ENCODE measurements at regions not wholly inside any gene's neighbourhood (a gene's known extent, or its start where the extent isn't known, plus 50 kb on each side); places are given as distances from the start of the nearest gene placed in this dataset.
A peak's percentile ranks its signal among the peaks of the same experiment; 100 is the strongest.

GRCh38 chr5:110251366-110251765, 475.1 kb downstream of the TMEM232 start:
- Histone ChIP-seq H3F3A (ENCODE audit: insufficient read depth, low read length) (no peaks in the 10 kb centered on the region), H3K27ac (ENCODE audit: low read depth, low read length, poor library complexity, severe bottlenecking) (peak overlapping the region; percentile 18)
- no peak for TF ChIP-seq EZH2 (IDR thresholded peaks at IDR 0.05; ENCODE audit: borderline replicate concordance, low read length)
- TF ChIP-seq, protein P1, sequence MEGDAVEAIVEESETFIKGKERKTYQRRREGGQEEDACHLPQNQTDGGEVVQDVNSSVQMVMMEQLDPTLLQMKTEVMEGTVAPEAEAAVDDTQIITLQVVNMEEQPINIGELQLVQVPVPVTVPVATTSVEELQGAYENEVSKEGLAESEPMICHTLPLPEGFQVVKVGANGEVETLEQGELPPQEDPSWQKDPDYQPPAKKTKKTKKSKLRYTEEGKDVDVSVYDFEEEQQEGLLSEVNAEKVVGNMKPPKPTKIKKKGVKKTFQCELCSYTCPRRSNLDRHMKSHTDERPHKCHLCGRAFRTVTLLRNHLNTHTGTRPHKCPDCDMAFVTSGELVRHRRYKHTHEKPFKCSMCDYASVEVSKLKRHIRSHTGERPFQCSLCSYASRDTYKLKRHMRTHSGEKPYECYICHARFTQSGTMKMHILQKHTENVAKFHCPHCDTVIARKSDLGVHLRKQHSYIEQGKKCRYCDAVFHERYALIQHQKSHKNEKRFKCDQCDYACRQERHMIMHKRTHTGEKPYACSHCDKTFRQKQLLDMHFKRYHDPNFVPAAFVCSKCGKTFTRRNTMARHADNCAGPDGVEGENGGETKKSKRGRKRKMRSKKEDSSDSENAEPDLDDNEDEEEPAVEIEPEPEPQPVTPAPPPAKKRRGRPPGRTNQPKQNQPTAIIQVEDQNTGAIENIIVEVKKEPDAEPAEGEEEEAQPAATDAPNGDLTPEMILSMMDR (IDR thresholded peaks at IDR 0.05; ENCODE audit: low read length) = no peak

GRCh38 chr5:110255194-110255593, 471.3 kb downstream of the TMEM232 start:
- Histone ChIP-seq H3F3A (ENCODE audit: insufficient read depth, low read length) (no peaks in the 10 kb centered on the region), H3K4me2 (ENCODE audit: low read length) (no peak overlapping the region), H3K4me3 (ENCODE audit: low read depth, low read length, poor library complexity, severe bottlenecking) (no peak overlapping the region), H4K20me1 (ENCODE audit: insufficient read depth, low read length) (no peaks in the 10 kb centered on the region), H3K9me3 (ENCODE audit: low read length) (no peaks in the 10 kb centered on the region), H3K27me3 (ENCODE audit: insufficient read depth, low read length) (no peaks in the 10 kb centered on the region), H3K4me1 (ENCODE audit: insufficient read depth, low read length, severe bottlenecking) (peaks cover 35% of the 10 kb centered on the region), H2AFZ (ENCODE audit: low read length) (no peak overlapping the region), H3K9ac (ENCODE audit: low read length) (no peak overlapping the region), H3K27ac (ENCODE audit: low read depth, low read length, poor library complexity, severe bottlenecking) (no peak overlapping the region), H3K9me2 (ENCODE audit: low read depth, low read length) (no peaks in the 10 kb centered on the region), H3K36me3 (ENCODE audit: insufficient read depth, low read length) (no peaks in the 10 kb centered on the region; the same call in 1 of the 2 replicates), H3K79me2 (ENCODE audit: insufficient read depth, low read length) (no peaks in the 10 kb centered on the region)
- TF ChIP-seq, protein P1 (IDR thresholded peaks at IDR 0.05; ENCODE audit: low read length) = no peak
- TF ChIP-seq EZH2 (IDR thresholded peaks at IDR 0.05; ENCODE audit: borderline replicate concordance, low read length) = no peak

More at GRCh38 chr5:110251366-110251765, 475.1 kb downstream of the TMEM232 start:
- no peaks in the 10 kb centered on the region; the same call in 1 of the 2 replicates for H3K36me3 ChIP-seq (ENCODE audit: insufficient read depth, low read length)
- no peaks in the 10 kb centered on the region for H4K20me1 ChIP-seq (ENCODE audit: insufficient read depth, low read length)
- H3K79me2 ChIP-seq (ENCODE audit: insufficient read depth, low read length) = no peaks in the 10 kb centered on the region
- H3K27me3 ChIP-seq (ENCODE audit: insufficient read depth, low read length) = no peaks in the 10 kb centered on the region
- no peaks in the 10 kb centered on the region for H3K9me2 ChIP-seq (ENCODE audit: low read depth, low read length)
- H3K4me1 ChIP-seq (ENCODE audit: insufficient read depth, low read length, severe bottlenecking) = peaks cover 17% of the 10 kb centered on the region
- H2AFZ ChIP-seq (ENCODE audit: low read length) = no peak overlapping the region
- H3K4me2 ChIP-seq (ENCODE audit: low read length) = no peak overlapping the region
- no peak overlapping the region for H3K9ac ChIP-seq (ENCODE audit: low read length)
- H3K4me3 ChIP-seq (ENCODE audit: low read depth, low read length, poor library complexity, severe bottlenecking) = no peak overlapping the region
- H3K9me3 ChIP-seq (ENCODE audit: low read length) = no peaks in the 10 kb centered on the region

GRCh38 chr5:110256298-110256697, 470.2 kb downstream of the TMEM232 start:
- Histone ChIP-seq H3K9me2 (ENCODE audit: low read depth, low read length) (no peaks in the 10 kb centered on the region), H3K9ac (ENCODE audit: low read length) (no peak overlapping the region), H3F3A (ENCODE audit: insufficient read depth, low read length) (no peaks in the 10 kb centered on the region), H3K9me3 (ENCODE audit: low read length) (no peaks in the 10 kb centered on the region), H2AFZ (ENCODE audit: low read length) (no peak overlapping the region), H3K27ac (ENCODE audit: low read depth, low read length, poor library complexity, severe bottlenecking) (no peak overlapping the region), H4K20me1 (ENCODE audit: insufficient read depth, low read length) (no peaks in the 10 kb centered on the region), H3K36me3 (ENCODE audit: insufficient read depth, low read length) (no peaks in the 10 kb centered on the region; the same call in 1 of the 2 replicates), H3K4me1 (ENCODE audit: insufficient read depth, low read length, severe bottlenecking) (peaks cover 33% of the 10 kb centered on the region), H3K4me2 (ENCODE audit: low read length) (no peak overlapping the region), H3K27me3 (ENCODE audit: insufficient read depth, low read length) (no peaks in the 10 kb centered on the region), H3K79me2 (ENCODE audit: insufficient read depth, low read length) (no peaks in the 10 kb centered on the region), H3K4me3 (ENCODE audit: low read depth, low read length, poor library complexity, severe bottlenecking) (no peak overlapping the region)
- TF ChIP-seq, protein P1 (IDR thresholded peaks at IDR 0.05; ENCODE audit: low read length) = no peak
- no peak for TF ChIP-seq EZH2 (IDR thresholded peaks at IDR 0.05; ENCODE audit: borderline replicate concordance, low read length)

All from OCI-LY1 (cell line).